HL-60 (cell line): ENCODE measurements at regions not wholly inside any gene's neighbourhood (a gene's known extent, or its start where the extent isn't known, plus 50 kb on each side); places are given as distances from the start of the nearest gene placed in this dataset.
"Not testable (repeated sequence)": the region's sequence is repeated elsewhere in the genome, so short reads cannot be mapped to it uniquely, and the experiment has no call there.

Experiments
- DNase-seq, 2 experiments: peaks; one replicate each; pipeline ENCODE4 v3.0.0-alpha.2; 2010 to 2020; ENCODE audit warnings: low read depth in 1 of 2, low spot score in 1 of 2
- H3K27ac ChIP-seq: fragments of 250-450 bp; sonication (Bioruptor Pico); replicated peaks from 2 replicates; pipeline ENCODE4 v1.5.1; 2020; ENCODE audit warnings: mild to moderate bottlenecking, moderate library complexity
- H3K27me3 ChIP-seq: fragments of 250-450 bp; sonication (Bioruptor Pico); 2 replicates; pipeline ENCODE4 v1.5.1; 2021; ENCODE audit warnings: mild to moderate bottlenecking, moderate library complexity; ENCODE audit not compliant: insufficient read depth, poor library complexity, severe bottlenecking
- H3K4me3 ChIP-seq: replicated peaks from 2 replicates; pipeline ENCODE4 v1.5.1; 2011; ENCODE audit warnings: mild to moderate bottlenecking, control low read depth, low read length; ENCODE audit not compliant: insufficient read depth

DNA sequence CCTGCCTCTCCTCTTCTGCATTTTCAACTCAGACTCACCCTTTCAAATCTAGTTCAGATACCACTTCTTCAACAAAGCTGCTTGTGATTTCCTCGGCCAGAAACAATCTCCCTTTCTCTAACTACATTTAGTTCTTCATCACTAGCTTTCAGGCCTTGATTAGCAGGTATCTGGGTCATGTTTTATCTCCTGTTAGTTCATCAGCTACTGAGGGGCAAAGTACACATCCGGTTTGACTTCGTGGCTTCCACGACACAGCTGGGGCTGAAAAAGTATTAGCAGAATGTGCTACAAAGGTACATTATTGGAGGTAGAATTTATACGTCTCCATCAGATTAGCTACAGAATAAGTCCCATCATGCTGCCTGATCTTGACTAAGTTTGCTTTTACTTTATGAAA is 197.2 kb upstream of the PRKX start:
- not testable (repeated sequence) for H3K27me3 ChIP-seq, DNase-seq, H3K27ac ChIP-seq

DNA sequence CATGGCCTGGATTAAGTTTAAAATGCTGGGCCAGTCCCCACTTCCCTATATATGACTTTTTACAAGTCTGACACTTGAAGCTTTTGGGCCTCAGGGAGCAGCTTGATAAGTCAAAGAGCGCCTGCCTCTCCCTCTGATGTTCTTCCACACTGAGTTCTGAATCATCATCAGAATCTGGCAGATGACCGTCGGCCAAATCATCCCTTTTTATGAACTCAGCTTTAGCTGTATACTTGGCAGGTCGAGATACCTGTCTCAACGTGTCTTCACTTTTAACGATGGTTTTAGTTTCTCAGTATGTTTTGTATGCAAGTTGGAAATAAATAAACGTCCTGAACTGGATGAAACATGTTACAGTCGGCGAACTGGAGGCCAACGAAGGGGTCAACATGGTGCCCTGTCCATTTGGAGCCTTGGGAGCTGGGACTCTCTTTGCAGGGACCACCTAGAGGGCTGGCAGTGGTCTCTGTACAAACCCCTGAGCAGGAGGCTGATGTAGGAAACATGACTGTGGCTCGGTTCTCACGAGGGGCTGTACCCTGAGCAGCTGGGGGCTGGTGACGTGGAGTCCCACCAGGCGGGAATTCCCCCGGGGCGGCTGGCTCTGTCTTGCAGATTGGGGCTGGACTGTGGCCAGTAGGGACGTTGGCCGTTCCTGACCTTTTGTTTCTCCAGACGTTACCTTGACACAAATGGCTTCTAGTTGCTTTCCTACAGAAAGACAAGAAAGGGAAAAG is 192.2 kb upstream of the PRKX start:
- H3K4me3 ChIP-seq, H3K27ac ChIP-seq, H3K27me3 ChIP-seq, DNase-seq: not testable (repeated sequence)

More for the DNA sequence above, 197.2 kb upstream of the PRKX start:
- H3K4me3 ChIP-seq = not testable (repeated sequence)

DNA sequence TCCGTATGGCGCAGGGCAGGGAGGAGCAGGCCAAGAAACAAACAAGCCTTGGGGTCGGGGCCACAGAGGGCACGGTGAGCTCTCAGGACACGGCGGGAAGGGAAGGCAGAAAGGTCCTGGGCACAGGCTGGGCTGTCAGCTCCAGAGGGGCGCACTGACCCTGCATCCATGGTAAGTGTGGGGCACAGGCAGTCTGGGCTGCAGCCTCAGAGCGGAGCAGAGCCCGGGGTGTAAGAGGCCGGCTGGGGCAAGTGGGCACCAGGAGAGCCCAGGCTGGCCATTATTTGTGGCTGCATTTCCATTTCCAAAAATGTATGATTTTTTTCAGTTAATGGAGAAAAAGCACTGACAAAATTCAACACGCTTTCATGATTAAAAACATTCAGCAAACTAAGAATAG is 188.8 kb upstream of the PRKX start:
- not testable (repeated sequence) for H3K27me3 ChIP-seq, H3K4me3 ChIP-seq, H3K27ac ChIP-seq

DNA sequence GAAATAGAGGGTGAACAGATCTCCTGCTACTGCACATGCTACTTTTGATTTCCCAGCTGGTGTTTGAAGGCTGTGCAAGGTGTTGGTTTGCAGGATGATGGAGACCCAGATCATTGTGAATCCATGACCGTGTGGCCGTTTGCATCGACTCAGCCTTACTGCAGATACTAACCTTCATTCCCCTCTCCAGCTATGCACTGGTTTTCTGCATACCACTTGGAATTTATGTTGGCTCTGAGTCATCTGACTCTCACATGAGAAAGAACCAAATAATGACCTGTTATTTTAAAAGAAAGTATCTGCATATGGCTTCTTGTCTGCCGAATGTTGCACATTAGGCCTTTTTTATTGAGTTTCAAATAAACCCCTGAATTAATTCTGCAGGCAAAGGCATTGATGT is 183.3 kb upstream of the PRKX start:
- not testable (repeated sequence) for H3K4me3 ChIP-seq, H3K27me3 ChIP-seq, DNase-seq, H3K27ac ChIP-seq

More for the DNA sequence above, 188.8 kb upstream of the PRKX start:
- DNase-seq = not testable (repeated sequence)

DNA sequence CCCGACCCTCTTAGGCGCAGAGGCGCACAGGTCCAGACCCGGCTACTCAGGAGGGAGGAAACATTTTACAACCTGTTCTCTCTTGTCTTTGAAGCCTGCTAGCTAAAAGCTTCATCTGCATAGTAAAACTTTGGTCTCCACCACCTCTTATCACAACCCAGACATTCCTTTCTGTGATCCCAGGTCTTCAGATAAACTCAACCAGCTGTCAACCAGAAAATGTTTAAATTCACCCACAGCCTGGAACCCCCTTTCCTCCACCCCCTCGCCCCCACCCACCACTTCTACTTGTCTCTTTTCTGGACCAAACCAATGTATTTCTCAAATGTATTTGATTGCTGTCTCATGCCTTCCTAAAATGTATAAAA is 169.1 kb upstream of the PRKX start:
- not testable (repeated sequence) for H3K27ac ChIP-seq, DNase-seq, H3K27me3 ChIP-seq, H3K4me3 ChIP-seq

DNA sequence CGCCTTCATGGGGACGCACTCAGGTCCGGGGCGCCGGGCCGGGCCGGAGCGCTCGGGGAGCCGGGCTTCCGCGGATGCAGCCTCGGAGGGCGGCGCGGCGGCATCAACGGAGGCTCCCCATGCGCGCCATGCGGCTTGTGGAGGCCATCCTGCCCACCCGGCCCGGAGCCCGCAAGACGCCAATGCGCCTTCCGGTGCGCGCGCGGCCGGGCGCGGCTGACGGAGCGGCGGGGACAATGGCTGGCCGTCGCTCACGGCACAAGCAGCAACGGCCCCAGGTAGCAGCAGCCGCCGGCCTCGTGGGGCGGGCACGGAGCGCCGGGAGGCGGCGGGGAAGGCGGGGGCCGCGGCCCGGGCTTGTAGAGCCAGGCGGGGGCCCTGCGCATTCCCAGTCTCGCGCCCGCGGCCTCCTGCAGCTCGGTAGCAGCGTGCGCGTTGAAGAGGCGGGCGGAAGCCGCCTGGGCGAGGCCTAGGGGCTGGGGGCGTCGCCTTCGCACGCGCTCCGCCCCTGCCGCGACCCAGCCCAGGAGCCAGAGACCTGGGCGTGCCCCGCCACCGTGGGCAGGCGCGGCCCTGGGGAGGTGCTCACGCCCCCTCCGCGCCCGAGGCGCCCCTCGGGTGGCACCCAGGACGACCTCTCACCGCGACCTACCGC is 168.6 kb upstream of the PRKX start:
- not testable (repeated sequence) for H3K27ac ChIP-seq, H3K4me3 ChIP-seq, H3K27me3 ChIP-seq, DNase-seq

DNA sequence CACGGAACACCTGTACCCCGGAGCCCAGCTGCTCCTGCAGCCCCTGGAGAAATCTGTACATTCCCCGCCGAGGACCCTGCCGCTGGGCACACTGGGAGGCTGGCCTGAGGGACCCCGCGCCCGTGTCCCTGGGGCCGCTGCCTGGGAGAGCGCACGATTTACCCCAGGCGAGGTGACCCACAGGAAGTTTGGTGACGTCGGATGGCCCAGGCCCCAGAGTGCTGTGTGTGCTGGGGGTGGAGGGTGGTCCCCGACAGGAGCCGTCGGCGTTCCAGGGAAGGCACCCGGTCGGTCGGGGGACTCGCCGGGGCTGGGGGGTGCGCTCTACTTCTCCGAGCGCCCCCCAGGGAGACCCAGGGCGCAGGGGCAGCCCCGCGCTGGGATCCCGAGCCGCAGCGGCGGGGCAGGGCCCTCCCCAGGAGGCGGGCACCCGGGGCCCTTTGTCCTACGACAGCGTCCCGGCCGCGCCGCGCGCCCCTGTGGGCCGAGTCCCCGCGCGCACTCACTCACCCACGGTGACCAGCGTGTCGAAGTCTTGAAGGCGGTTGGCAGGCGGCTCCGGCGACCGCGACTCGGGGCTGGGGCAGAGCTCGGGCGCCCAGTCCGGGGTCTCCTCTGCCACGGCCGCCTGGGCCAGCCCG is 167.9 kb upstream of the PRKX start:
- DNase-seq, H3K4me3 ChIP-seq, H3K27me3 ChIP-seq, H3K27ac ChIP-seq: not testable (repeated sequence)

DNA sequence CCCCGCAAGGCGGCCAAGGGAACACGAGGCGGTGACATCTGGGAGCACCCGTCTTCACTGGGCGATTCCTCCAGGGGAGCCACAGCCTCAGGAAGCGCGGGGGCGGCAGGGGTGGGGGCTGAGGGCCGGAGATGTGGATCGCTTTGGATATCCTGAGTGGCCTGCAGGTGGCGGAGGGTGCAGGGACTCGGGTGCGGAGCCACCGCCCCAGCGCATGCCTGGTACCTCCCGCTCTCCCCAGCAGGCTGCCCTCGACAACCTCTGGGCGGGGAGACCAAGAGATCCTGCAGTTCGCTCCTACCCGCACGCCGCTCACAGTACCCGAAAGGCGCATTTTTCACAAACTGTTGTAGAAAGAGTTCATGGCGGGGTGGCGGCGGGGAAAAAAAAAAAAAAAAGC is 162.9 kb upstream of the PRKX start:
- not testable (repeated sequence) for DNase-seq, H3K27me3 ChIP-seq, H3K27ac ChIP-seq, H3K4me3 ChIP-seq

DNA sequence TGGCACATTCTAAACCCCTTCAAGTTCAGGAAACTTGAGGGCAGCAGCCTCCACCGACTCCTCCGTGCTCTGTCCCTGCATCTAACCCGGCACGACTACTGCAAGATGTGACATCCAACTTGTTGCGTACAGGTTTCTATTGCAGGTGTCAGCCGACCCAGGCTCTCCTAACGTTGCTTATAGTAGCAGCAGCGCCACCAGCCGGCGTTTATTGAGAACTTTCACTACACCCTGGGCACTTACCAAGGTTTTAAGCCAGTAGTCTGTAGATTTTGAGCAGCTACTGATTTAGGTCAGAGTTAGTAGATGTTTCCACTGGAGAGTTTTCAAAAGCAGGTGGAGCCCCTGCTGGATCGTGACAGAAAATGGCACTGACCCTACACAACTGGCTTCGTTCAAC is 162.2 kb upstream of the PRKX start:
- not testable (repeated sequence) for H3K4me3 ChIP-seq, H3K27me3 ChIP-seq, DNase-seq, H3K27ac ChIP-seq

DNA sequence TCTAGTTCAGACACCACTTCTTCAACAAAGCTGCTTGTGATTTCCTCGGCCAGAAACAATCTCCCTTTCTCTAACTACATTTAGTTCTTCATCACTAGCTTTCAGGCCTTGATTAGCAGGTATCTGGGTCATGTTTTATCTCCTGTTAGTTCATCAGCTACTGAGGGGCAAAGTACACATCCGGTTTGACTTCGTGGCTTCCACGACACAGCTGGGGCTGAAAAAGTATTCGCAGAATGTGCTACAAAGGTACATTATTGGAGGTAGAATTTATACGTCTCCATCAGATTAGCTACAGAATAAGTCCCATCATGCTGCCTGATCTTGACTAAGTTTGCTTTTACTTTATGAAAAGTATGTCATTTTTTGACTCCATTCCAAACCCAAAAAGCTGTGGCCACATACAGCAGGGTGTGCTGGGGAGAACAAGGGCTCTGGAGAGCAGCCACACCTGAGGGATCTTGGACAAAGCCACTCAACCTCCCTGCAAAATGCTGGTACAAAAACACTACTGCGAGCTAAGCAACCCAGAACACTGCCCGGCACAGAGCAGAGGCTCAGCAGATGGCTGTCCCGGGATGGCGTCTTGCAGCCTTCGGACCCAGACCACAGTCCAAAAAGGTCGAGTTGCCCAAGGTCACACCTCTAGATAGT is 158.9 kb upstream of the PRKX start:
- not testable (repeated sequence) for H3K4me3 ChIP-seq, H3K27me3 ChIP-seq, H3K27ac ChIP-seq, DNase-seq

DNA sequence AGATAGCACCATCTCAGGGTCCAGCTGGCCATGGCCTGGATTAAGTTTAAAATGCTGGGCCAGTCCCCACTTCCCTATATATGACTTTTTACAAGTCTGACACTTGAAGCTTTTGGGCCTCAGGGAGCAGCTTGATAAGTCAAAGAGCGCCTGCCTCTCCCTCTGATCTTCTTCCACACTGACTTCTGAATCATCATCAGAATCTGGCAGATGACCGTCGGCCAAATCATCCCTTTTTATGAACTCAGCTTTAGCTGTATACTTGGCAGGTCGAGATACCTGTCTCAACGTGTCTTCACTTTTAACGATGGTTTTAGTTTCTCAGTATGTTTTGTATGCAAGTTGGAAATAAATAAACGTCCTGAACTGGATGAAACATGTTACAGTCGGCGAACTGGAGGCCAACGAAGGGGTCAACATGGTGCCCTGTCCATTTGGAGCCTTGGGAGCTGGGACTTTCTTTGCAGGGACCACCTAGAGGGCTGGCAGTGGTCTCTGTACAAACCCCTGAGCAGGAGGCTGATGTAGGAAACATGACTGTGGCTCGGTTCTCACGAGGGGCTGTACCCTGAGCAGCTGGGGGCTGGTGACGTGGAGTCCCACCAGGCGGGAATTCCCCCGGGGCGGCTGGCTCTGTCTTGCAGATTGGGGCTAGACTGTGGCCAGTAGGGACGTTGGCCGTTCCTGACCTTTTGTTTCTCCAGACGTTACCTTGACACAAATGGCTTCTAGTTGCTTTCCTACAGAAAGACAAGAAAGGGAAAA is 153.8 kb upstream of the PRKX start:
- not testable (repeated sequence) for DNase-seq, H3K27me3 ChIP-seq, H3K4me3 ChIP-seq, H3K27ac ChIP-seq

DNA sequence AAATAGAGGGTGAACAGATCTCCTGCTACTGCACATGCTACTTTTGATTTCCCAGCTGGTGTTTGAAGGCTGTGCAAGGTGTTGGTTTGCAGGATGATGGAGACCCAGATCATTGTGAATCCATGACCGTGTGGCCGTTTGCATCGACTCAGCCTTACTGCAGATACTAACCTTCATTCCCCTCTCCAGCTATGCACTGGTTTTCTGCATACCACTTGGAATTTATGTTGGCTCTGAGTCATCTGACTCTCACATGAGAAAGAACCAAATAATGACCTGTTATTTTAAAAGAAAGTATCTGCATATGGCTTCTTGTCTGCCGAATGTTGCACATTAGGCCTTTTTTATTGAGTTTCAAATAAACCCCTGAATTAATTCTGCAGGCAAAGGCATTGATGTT is 144.9 kb upstream of the PRKX start:
- H3K4me3 ChIP-seq, H3K27ac ChIP-seq, H3K27me3 ChIP-seq, DNase-seq: not testable (repeated sequence)

DNA sequence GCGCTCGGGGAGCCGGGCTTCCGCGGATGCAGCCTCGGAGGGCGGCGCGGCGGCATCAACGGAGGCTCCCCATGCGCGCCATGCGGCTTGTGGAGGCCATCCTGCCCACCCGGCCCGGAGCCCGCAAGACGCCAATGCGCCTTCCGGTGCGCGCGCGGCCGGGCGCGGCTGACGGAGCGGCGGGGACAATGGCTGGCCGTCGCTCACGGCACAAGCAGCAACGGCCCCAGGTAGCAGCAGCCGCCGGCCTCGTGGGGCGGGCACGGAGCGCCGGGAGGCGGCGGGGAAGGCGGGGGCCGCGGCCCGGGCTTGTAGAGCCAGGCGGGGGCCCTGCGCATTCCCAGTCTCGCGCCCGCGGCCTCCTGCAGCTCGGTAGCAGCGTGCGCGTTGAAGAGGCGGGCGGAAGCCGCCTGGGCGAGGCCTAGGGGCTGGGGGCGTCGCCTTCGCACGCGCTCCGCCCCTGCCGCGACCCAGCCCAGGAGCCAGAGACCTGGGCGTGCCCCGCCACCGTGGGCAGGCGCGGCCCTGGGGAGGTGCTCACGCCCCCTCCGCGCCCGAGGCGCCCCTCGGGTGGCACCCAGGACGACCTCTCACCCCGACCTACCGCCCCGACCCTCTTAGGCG is 130.2 kb upstream of the PRKX start:
- not testable (repeated sequence) for H3K27me3 ChIP-seq, H3K4me3 ChIP-seq, DNase-seq, H3K27ac ChIP-seq
